Colon (tissue), 2 donors: ENCODE measurements at regions not wholly inside any gene's neighbourhood (a gene's known extent, or its start where the extent isn't known, plus 50 kb on each side); places are given as distances from the start of the nearest gene placed in this dataset.
"Not testable (repeated sequence)": the region's sequence is repeated elsewhere in the genome, so short reads cannot be mapped to it uniquely, and the experiment has no call there.

ENCODE experiments used
- FAIRE-seq: peaks from 2 replicates; lab custom pipeline; 2012; peaks lifted over from hg19 to GRCh38; lab: Jason Lieb, UNC
- donor health status: control.
- donor health status: control.

- FAIRE-seq, result peak; percentile 53
Measured at GRCh38 chr2:55771612-55772011, 78.0 kb upstream of the PNPT1 start.

GRCh38 chr2:55768991-55769390 is 75.3 kb upstream of the PNPT1 start:
- no peak for FAIRE-seq

GRCh38 chr2:55766947-55767346 is 73.3 kb upstream of the PNPT1 start:
- FAIRE-seq, result no peak

- FAIRE-seq, result not testable (repeated sequence)
Measured at GRCh38 chr2:55765708-55766107, 72.1 kb upstream of the PNPT1 start.

GRCh38 chr2:55763721-55764120 is 70.1 kb upstream of the PNPT1 start:
- FAIRE-seq, result no peak

GRCh38 chr2:55761526-55761925 is 67.9 kb upstream of the PNPT1 start:
- no peak for FAIRE-seq

- FAIRE-seq, result no peak
Measured at GRCh38 chr2:55761024-55761423, 67.4 kb upstream of the PNPT1 start.

- no peak for FAIRE-seq
Measured at GRCh38 chr2:55760125-55760524, 66.5 kb upstream of the PNPT1 start.

GRCh38 chr2:55759271-55759921 is 65.8 kb upstream of the PNPT1 start:
- FAIRE-seq, result no peak

- no peak for FAIRE-seq
Measured at GRCh38 chr2:55751966-55752365, 58.3 kb upstream of the PNPT1 start.

GRCh38 chr2:55743583-55743982 is 49.9 kb upstream of the PNPT1 start:
- no peak for FAIRE-seq
